ENCODE measurements at regions not wholly inside any gene's neighbourhood (a gene's known extent, or its start where the extent isn't known, plus 50 kb on each side); places are given as distances from the start of the nearest gene placed in this dataset.

DNA sequence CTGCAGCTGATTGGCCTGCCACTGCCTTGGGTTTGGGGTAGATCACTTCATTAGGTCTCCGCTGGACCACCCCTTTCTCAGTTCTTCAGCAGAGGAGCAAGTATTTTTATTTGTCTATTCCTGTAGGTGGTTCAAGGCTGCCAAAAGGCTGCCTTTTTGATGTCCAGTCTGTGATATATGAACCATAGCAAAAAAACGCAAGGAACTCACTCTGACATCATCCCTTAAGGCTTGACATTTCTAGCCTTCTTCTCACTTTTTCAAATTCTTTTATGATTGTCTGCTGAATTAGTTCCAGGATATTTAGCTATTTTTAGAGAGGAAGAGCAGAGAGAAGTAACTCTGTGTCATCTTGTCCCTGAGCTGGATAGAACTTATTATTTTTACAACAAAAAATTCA is 269.2 kb downstream of the BAMBI start:
- Histone ChIP-seq H3K4me1 (ENCODE audit: control insufficient read depth, low read length) (no peaks in the 10 kb centered on the region), H3K9me3 (ENCODE audit: control insufficient read depth, insufficient read depth, low read length) (no peaks in the 10 kb centered on the region), H3K4me3 (ENCODE audit: low read length) (no peak overlapping the region), H3F3A (ENCODE audit: control insufficient read depth, insufficient read depth) (no peaks in the 10 kb centered on the region), H3K27ac (ENCODE audit: low read depth, low read length) (no peak overlapping the region), H3K79me2 (ENCODE audit: control insufficient read depth, low read length) (no peaks in the 10 kb centered on the region), H3K4me2 (ENCODE audit: low read length) (no peak overlapping the region), H3K9me2 (replicated peaks; ENCODE audit: control insufficient read depth, low read length) (no peaks in the 10 kb centered on the region), H4K20me1 (ENCODE audit: control insufficient read depth, insufficient read depth, low read depth, low read length) (no peaks in the 10 kb centered on the region), H3K36me3 (ENCODE audit: control insufficient read depth, low read length) (no peaks in the 10 kb centered on the region), H3K27me3 (ENCODE audit: control insufficient read depth, low read length) (no peaks in the 10 kb centered on the region)
- TF ChIP-seq, protein P1, sequence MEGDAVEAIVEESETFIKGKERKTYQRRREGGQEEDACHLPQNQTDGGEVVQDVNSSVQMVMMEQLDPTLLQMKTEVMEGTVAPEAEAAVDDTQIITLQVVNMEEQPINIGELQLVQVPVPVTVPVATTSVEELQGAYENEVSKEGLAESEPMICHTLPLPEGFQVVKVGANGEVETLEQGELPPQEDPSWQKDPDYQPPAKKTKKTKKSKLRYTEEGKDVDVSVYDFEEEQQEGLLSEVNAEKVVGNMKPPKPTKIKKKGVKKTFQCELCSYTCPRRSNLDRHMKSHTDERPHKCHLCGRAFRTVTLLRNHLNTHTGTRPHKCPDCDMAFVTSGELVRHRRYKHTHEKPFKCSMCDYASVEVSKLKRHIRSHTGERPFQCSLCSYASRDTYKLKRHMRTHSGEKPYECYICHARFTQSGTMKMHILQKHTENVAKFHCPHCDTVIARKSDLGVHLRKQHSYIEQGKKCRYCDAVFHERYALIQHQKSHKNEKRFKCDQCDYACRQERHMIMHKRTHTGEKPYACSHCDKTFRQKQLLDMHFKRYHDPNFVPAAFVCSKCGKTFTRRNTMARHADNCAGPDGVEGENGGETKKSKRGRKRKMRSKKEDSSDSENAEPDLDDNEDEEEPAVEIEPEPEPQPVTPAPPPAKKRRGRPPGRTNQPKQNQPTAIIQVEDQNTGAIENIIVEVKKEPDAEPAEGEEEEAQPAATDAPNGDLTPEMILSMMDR (IDR thresholded peaks at IDR 0.05; ENCODE audit: low read depth, low read length, poor library complexity, severe bottlenecking): no peak
- TF ChIP-seq EZH2phosphoT487 (IDR thresholded peaks at IDR 0.05; ENCODE audit: borderline replicate concordance, low read length): no peak

DNA sequence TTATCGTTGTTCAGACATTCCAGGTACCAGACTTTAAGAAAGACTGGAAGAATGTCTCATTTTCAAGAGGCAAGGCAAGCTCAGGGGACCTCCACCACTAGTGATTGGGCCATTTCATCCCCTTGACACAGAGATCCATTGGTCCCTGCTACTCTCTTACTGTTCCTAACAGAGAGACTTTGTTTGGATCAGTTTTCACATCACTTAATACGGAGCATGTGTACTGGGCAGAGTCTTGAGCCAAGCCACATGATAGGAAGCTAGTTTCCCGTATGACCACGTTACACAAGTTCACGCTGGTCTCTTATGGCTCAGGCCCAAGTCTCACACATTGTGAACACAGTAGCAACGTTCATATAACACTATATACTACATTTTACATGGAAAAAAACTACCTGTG is 269.9 kb downstream of the BAMBI start:
- Histone ChIP-seq H3K27me3 (ENCODE audit: control insufficient read depth, low read length) (no peaks in the 10 kb centered on the region), H3K4me1 (ENCODE audit: control insufficient read depth, low read length) (no peaks in the 10 kb centered on the region), H3K9me2 (replicated peaks; ENCODE audit: control insufficient read depth, low read length) (no peaks in the 10 kb centered on the region), H3K36me3 (ENCODE audit: control insufficient read depth, low read length) (no peaks in the 10 kb centered on the region), H3K9me3 (ENCODE audit: control insufficient read depth, insufficient read depth, low read length) (no peaks in the 10 kb centered on the region), H3K27ac (ENCODE audit: low read depth, low read length) (no peak overlapping the region), H3K4me2 (ENCODE audit: low read length) (no peak overlapping the region), H3K79me2 (ENCODE audit: control insufficient read depth, low read length) (no peaks in the 10 kb centered on the region), H3K4me3 (ENCODE audit: low read length) (no peak overlapping the region), H3F3A (ENCODE audit: control insufficient read depth, insufficient read depth) (no peaks in the 10 kb centered on the region), H4K20me1 (ENCODE audit: control insufficient read depth, insufficient read depth, low read depth, low read length) (no peaks in the 10 kb centered on the region)
- no peak for TF ChIP-seq EZH2phosphoT487 (IDR thresholded peaks at IDR 0.05; ENCODE audit: borderline replicate concordance, low read length)
- TF ChIP-seq, protein P1 (IDR thresholded peaks at IDR 0.05; ENCODE audit: low read depth, low read length, poor library complexity, severe bottlenecking): no peak

DNA sequence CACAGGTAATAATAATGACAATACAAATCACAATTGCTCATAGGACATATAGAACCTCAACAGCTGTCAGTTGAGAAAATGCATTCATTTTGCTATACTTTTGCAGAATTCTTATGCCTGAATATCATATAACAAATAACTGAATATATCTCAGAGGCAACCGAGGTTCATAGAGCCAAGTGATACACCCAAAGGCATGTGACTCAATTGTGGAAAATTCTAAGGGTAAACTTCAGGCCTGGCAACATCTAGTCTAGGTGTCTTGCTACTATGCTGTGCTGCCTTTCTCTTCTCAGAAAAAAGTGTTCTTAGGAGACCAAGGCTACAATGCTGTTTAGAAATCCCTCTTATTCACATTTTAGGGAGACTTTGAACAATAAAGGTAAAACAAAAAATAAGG is 270.7 kb downstream of the BAMBI start:
- Histone ChIP-seq H3K4me2 (ENCODE audit: low read length) (no peak overlapping the region), H3K36me3 (ENCODE audit: control insufficient read depth, low read length) (no peaks in the 10 kb centered on the region), H3K79me2 (ENCODE audit: control insufficient read depth, low read length) (no peaks in the 10 kb centered on the region), H3F3A (ENCODE audit: control insufficient read depth, insufficient read depth) (no peaks in the 10 kb centered on the region), H3K9me2 (replicated peaks; ENCODE audit: control insufficient read depth, low read length) (no peaks in the 10 kb centered on the region), H3K4me1 (ENCODE audit: control insufficient read depth, low read length) (no peaks in the 10 kb centered on the region), H3K27ac (ENCODE audit: low read depth, low read length) (no peak overlapping the region), H3K9me3 (ENCODE audit: control insufficient read depth, insufficient read depth, low read length) (no peaks in the 10 kb centered on the region), H4K20me1 (ENCODE audit: control insufficient read depth, insufficient read depth, low read depth, low read length) (no peaks in the 10 kb centered on the region), H3K27me3 (ENCODE audit: control insufficient read depth, low read length) (no peaks in the 10 kb centered on the region), H3K4me3 (ENCODE audit: low read length) (no peak overlapping the region)
- no peak for TF ChIP-seq EZH2phosphoT487 (IDR thresholded peaks at IDR 0.05; ENCODE audit: borderline replicate concordance, low read length)
- TF ChIP-seq, protein P1 (IDR thresholded peaks at IDR 0.05; ENCODE audit: low read depth, low read length, poor library complexity, severe bottlenecking): no peak

All from DOHH2 (cell line).